GM21526 (cell line): ENCODE measurements at regions not wholly inside any gene's neighbourhood (a gene's known extent, or its start where the extent isn't known, plus 50 kb on each side); places are given as distances from the start of the nearest gene placed in this dataset.
"Not testable (repeated sequence)": the region's sequence is repeated elsewhere in the genome, so short reads cannot be mapped to it uniquely, and the experiment has no call there.

ENCODE experiments used
- ATAC-seq: cut with Tn5 transposase; IDR thresholded peaks from one replicate; pipeline ENCODE4 v1.9.1; 2021; ENCODE audit warnings: moderate library complexity; ENCODE audit not compliant: unreplicated experiment, low FRiP score

DNA sequence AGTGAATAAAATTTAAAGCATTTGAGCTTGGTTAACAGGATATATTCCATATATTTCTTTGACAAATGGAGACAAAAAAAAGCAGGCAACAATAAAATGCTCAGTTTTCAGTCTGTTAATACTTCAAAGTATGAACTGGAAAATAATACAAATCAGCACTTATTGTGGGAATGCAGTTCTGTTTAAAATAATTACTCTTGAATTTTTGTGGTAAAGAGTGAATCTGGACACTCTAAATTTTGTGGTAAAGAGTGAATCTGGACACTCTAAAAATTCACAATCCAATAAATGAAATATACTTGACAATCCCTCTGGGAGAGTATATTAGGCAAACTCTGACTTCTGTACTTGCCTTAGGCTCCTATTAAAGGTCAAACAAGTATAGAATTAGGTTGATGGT lies 141.9 kb upstream of the RASA1 start:
- no peak for ATAC-seq

DNA sequence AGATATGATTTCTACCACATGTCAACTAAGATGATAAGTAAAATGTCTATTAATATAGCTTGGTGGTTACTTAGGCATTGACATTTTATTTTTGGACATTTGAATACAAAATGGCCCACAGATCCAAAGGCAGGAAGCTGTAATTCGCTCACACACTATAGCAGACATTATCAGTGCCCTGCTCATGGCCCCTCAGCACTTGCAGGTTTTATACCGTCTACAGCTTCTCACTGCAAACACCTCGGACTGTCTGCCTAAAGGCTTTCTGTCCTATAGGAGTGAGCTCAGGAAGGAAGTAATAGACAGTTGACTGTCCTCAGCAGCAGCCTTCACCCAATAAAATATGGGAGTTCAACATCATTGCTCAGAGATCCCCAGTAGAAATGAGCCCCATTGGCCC lies 140.8 kb upstream of the RASA1 start:
- ATAC-seq: no peak

DNA sequence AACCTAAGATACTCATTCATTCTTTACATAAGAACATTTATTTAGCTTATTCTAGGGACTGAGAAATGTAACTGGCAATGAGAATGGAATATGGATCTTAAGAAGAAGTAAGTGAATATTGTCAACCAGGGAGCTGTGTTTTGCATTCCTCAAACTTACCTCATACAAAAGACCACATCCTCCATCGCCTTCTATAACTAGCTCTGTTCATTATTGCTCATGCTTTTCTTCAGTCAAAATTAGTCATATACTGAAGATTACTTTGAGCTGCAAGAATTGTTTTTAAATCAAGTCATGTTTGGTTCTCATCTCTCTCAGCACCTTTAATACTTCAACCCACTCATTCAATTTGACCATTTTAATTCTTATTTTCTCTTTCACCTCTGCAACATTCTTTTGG lies 140.3 kb upstream of the RASA1 start:
- ATAC-seq: no peak

DNA sequence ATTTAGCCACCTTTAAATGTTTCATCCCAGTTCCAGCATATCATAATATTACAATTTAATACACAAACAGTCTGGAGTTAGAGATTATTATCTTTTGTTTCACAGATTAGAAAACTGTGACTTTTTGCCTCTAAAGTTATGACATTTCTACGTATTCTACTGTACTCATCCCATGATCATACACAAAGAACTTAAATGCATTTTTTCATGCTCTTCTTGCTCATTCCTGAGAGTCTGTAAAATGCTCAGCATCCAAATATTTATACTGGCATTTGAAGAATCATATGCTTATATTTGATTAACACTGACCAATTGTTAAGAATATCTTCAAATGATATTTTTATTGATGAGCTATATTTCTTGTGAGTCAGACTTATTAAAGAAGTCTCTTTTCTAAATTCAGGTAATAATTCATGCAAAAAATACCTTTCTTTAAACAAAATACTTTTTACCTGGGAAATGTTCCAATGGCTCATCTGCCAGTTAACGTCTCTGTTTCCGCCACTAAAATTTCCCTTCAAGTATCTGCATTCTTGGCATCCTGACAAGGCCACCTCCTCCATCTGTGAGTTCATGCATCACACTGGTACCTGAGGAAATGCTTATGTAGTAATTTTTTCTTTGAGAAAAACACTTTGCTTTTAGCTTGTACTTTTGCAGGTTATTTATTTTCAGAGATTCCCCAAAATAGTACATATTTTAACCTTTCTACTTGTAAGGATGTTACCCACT lies 139.6 kb upstream of the RASA1 start:
- ATAC-seq: no peak

DNA sequence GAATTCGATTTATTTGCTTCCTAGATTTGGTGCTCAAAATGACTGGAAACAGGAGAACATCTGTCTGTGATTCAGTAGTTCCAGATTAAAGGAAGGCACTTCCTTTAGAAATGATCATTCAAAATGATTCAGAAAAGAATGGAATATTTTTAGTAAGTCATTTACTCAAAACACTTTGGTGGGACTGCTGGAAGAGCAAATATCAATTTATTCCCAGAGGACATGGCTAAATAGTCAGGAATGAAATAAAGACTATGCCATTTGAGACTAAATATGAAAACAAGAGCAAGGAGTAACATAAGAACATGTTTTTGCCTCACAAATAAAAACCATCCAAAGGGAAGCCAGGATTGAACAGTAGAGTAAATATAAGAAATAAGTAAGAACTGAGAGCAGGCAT lies 138.6 kb upstream of the RASA1 start:
- ATAC-seq: no peak

DNA sequence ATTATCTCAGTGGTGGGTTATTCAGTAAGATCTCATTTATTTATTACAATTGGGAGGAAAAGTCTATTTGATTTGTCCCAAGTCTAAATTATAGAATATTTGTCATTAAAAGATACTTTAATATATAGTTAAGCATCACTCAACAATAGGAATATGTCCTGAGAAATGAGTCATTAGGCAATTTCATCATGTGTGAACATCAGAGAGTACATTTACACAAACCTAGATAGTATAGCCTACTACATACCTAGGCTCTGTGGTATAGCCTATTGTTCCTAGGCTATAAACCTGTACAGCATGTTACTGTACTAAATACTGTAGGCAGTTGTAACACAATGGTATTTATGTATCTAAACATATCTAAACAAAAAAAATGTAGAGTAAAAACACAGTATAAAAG lies 135.0 kb upstream of the RASA1 start:
- ATAC-seq: no peak

DNA sequence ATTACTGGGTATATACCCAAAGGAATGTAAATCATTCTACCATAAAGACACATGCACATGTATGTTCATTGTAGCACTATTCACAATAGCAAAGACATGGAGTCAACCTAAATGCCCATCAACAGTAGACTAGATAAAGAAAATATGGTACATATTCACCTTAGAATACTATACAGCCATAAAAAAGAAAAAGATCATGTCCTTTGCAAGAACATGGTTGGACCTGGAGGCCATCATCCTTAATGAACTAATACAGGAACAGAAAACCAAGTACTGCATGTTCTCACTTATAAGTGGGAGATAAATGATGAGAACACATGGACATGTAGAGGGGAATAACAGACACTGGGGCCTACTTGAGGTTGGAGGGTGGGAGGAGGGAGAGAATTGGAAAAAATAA lies 133.2 kb upstream of the RASA1 start:
- not testable (repeated sequence) for ATAC-seq

DNA sequence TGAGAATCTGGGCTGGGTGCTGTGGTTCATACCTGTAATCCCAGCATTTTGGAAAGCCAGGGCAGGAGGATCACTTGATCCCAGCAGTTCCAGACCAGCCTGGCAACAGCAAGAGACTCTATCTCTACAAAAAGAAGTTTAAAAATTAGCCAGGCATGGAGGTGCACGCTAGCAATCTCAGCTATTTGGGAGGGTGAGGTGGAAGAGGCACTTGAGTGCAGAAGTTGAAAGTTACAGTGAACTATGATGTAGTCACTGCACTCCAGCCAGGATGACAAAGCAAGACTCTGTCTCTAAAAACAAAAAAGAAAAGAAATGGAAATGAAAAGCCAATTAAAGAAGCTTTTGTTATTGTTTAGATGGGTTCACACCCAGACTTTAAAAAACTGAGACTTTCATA lies 131.6 kb upstream of the RASA1 start:
- no peak for ATAC-seq

DNA sequence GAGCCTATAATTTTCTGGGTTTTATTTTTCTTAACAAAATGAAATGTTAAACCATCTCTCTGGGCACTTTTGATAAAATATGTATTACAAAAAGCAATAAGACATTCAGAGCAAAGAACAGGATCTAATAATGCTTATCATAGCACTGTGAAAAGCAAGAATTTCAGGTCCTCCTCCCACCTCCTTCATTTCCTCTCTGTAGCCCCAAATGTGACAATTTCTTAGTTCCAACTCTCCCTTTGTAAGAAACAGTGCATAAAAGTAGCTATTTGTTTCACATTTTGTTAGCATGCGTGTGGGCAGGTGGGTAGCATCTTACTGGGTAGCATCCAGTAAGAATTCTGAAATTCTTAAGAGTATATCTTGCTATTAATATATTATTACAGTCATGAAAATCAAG lies 130.9 kb upstream of the RASA1 start:
- no peak for ATAC-seq

DNA sequence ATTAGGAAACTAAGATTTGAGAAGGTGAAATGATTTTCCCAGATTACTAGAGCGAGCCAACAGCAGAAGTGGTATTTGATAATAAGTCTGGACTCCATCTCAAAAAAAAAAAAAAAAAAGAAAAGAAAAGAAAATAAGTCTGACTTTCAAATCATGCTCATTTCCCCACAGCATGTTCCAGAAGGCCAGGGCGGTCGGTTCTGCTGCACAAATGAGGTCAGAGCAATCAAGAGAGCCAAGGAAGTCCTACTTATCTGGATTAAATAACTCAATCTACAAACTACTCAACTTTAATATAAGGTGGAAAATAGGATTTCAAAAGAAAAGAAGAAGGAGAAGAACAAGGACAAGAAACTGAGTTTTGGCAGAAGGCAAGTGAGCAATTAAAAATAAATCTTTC lies 130.4 kb upstream of the RASA1 start:
- no peak for ATAC-seq

DNA sequence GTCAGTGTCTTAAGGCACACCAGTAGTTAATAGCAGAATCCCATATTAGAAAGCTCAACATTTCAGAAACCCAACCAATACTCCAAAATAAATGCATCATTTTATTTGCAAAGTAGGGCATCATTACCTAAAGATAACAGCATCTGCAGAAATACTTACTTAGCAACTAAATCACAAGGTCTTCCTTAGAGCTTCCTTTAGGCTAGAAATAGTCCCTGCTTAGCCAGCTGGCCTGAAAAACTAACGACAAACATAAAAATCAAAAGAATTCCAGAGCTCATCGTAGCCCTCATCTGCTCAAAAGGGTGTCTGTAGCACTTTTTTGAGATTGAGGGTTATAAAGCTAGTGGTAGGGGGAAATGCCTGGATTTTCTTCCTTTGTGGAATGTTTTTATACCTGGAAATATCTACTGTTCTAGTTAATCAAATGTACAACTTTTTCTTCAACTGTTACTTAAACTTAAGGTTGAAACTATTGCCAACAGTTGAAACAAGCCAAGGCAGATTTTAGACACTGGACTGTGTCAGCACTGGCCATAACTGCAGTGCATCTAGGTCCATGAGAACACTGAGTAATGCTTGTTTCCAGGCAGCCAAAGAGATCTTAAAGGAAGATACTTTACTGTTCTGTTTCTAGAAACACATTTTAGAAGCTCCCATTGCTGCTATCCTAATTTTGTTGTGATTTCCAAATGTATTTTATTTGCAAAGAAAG lies 129.4 kb upstream of the RASA1 start:
- no peak for ATAC-seq

DNA sequence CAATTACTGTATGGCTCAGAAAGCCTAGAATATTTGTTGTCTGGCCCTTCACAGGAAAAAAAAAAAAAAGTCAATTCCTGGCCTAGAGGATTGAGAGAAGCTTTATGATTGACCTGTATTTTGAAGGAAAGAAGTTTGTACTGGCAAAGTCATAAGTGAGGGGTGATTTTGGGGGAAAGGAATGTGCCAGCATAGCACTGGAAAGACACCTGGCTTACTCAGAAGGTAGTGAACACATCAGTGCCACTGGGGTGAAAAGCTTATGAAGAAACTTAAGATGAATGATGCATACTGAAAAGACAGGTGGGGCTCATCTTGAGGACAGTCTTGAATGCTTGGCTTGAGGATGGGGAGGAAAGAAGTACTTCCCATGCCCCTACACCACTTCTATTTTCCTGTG lies 127.9 kb upstream of the RASA1 start:
- ATAC-seq: no peak

DNA sequence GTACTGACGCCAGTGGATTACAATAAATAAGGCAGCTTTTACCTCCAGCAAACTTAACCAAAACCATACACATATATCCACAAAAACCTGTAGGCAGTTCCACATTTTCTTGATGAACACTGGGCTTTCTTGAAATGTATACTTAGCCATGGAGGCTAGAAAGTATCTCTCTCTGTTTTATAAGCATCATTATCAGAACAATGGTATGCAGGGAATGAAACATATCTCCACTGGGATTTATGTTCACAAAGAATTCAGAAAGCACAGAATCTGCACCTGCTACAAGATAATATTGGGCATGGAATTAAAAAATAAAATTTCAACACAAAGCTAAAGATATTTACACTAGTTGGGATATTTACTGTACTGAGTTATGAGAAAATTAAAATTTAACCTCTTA lies 126.1 kb upstream of the RASA1 start:
- ATAC-seq: no peak

DNA sequence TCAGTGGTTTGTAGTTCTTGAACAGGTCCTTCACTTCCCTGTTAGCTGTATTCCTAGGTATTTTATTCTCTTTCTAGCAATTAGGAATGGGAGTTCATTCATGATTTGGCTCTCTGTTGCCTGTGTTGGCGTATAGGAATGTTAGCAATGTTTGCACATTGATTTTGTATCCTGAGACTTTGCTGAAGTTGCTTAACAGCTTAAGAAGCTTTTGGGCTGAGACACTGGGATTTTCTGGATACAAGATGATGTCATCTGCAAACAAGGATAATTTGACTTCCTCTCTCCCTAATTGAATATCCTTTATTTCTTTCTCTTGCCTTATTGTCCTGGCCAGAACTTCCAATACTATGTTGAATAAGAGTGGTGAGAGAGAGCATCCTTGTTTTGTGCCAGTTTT lies 121.8 kb upstream of the RASA1 start:
- not testable (repeated sequence) for ATAC-seq

DNA sequence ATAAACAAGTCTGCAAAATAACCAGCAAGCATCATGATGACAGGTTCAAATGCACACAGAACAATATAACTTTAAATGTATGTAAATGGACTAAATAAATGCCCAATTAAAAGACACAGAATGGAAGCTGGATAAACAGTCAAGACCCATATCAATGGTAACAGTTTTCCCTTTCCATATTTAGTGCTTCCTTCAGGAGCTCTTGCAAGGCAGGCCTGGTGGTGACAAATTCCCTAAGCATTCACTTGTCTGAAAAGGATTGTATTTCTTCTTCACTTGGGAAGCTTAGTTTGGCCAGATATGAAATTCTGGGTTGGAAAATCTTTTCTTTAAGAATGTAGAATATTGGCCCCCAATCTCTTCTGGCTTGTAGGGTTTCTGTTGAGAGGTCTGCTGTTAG lies 120.2 kb upstream of the RASA1 start:
- ATAC-seq: no peak

DNA sequence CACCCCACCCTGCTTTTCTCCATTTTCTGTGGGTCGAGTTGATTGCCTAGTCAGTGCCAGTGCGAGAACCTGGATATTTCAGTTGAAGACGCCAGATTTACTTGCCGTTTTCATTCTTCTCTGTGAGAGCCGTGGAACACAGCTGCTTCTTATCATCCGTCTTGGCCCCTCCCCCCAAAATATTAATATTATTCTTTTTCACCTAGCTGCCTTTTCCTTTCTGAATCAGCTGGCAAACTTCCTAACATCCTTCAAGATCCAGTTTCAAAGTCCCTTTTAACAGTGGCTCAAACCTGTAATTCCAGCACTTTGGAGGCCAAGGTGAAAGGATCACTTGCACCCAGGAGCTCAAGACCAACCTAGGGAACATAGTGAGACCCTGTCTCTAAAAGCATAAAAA lies 117.1 kb upstream of the RASA1 start:
- ATAC-seq: no peak

DNA sequence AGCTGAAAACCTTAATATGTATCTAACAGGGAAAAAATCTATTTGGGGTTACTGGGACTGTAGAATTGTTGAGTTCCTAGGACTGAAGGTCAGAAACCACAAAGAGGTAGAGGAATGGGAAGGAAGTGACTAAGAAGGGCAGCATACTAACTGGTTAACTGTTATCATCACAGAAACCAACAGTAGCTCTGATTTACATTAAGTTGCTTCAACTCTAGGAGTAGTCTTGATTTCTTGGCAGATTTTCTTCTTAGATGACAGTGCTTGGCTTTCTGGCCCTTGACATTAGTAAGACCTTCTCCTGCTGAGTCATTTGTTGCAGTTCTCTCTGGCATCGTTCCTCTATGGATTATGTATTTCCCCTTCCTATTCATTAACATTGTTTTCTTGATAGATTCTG lies 116.1 kb upstream of the RASA1 start:
- ATAC-seq: no peak

DNA sequence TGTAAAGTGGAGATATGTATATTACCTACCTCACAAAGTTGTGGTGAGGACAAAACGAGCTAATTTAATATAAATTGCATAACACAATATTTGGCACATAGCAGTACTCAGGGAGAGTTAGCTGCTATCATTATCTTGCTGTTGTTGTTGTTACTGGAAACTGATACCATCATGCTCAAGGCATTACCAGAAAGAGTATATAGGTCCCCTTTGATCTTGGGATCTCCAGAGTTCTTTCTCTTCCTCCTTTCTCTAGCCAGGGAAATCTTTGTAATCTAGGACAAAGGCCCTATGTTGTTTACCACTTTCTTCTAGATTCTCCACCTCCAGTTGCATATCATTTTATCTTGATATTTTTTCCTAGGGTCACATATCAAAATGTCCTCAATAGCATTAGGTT lies 114.8 kb upstream of the RASA1 start:
- ATAC-seq: no peak

DNA sequence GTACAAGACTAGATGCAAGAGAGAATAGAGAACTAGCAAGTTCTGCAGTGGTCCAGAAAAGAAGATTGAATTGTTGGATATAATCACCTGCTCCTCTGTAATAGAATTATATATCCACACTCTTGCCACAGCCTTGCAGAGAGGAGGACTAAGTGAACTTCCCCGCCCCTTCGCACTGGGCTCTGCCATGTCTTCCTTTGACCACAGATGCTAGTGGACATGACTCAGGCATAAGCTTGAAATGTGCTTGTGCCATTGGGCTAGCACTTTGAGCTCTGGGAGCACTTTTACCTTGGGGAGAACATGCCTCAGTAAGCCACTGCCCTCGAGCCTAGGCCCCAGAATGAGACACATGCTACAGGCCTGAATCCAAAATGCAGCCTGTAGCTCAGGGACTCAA lies 113.5 kb upstream of the RASA1 start:
- no peak for ATAC-seq

DNA sequence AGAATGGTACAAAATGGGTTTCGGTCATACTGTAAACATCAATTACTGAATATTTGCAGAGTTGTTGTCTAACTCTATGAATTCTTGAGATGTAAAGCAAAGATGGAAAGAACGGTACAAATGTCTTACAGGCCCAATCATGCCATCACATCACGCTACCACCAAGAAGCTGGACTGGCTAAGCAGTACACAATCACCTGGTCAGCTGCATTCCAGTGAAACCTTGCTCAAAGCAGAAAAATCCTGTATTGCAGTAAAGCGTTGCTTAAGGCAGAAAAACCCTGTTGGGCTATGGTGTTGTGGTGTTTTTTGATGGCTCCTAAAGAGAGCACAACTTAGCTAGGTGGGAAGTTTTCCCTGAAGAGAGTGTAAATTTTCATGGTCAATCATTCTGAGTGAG lies 112.6 kb upstream of the RASA1 start:
- ATAC-seq: no peak

DNA sequence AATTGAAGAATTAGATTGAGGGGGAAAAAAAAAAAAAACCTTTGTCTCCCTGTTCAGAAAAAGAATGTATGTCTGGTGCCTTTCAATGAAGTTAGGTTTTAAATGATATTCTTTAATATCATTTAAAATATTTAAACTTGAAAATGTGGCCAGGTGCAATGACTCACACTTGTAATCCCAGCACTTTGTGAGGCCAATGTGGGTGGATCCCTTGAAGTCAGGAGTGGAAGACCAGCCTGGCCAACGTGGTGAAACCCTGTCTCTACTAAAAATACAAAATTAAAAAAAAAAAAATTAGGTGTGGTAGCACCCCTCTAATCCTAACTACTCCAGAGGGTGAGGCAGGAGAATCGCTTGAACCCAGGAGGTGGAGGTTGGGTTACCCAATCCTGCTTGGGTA lies 111.1 kb upstream of the RASA1 start:
- no peak for ATAC-seq

DNA sequence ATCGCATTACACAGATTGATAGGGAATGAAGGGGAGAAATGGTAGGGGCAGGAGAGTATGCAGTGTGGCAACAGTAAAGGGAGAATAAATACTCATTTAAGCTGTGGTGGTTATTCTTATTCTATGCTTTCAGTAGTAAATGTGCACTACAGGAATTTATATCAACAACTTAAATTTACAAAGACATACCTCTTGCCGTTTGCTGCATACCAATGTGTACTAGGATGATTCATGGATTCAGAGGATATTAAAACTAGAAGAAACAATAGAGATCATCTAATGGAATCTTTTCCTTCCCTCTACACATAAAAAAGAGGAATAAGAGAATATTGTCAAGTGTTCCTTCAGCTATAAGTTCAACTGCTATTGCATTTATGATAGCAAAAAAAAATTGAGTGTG lies 103.3 kb upstream of the RASA1 start:
- ATAC-seq: no peak
